DOHH2 (cell line): ENCODE measurements at regions not wholly inside any gene's neighbourhood (a gene's known extent, or its start where the extent isn't known, plus 50 kb on each side); places are given as distances from the start of the nearest gene placed in this dataset.

Source experiments
- H3F3A ChIP-seq: fragments of 200-600 bp; sonication (generic), shearing (Covaris generic); 2 replicates; pipeline ENCODE4 v1.6.0; 2016; ENCODE audit warnings: antibody characterized with exemption, mild to moderate bottlenecking; ENCODE audit not compliant: control insufficient read depth, insufficient read depth
- H3K27ac ChIP-seq: fragments of 200-600 bp; sonication (generic); 2 replicates; pipeline ENCODE4 v1.5.1; 2014; ENCODE audit warnings: low read depth, mild to moderate bottlenecking, low read length, moderate library complexity
- H3K27me3 ChIP-seq: fragments of 200-600 bp; sonication (generic); 2 replicates; pipeline ENCODE4 v1.6.1; 2014; ENCODE audit warnings: mild to moderate bottlenecking, low read length, mixed read lengths; ENCODE audit not compliant: control insufficient read depth
- H3K36me3 ChIP-seq: fragments of 200-600 bp; sonication (generic); 2 replicates; pipeline ENCODE4 v1.6.1; 2014; ENCODE audit warnings: mild to moderate bottlenecking, low read length, moderate library complexity, mixed read lengths; ENCODE audit not compliant: control insufficient read depth
- H3K4me1 ChIP-seq: fragments of 200-600 bp; sonication (generic); 2 replicates; pipeline ENCODE4 v1.6.1; 2014; ENCODE audit warnings: mild to moderate bottlenecking, low read length, mixed read lengths; ENCODE audit not compliant: control insufficient read depth
- H3K4me2 ChIP-seq: fragments of 200-600 bp; sonication (generic); 2 replicates; pipeline ENCODE4 v1.6.0; 2014; ENCODE audit warnings: mild to moderate bottlenecking, low read length, moderate library complexity
- H3K4me3 ChIP-seq: fragments of 200-600 bp; sonication (generic); 2 replicates; pipeline ENCODE4 v1.5.1; 2014; ENCODE audit warnings: mild to moderate bottlenecking, low read length, mixed read lengths
- H3K79me2 ChIP-seq: fragments of 200-600 bp; sonication (generic); 2 replicates; pipeline ENCODE4 v1.6.1; 2014; ENCODE audit warnings: mild to moderate bottlenecking, low read length, mixed read lengths; ENCODE audit not compliant: control insufficient read depth
- H3K9me2 ChIP-seq: fragments of 200-600 bp; sonication (generic); replicated peaks from 2 replicates; pipeline ENCODE4 v1.6.1; 2014; ENCODE audit warnings: mild to moderate bottlenecking, low read length, mixed read lengths; ENCODE audit not compliant: control insufficient read depth
- H3K9me3 ChIP-seq: fragments of 200-600 bp; sonication (generic); 2 replicates; pipeline ENCODE4 v1.6.1; 2014; ENCODE audit warnings: antibody characterized with exemption, low read length, mixed read lengths; ENCODE audit not compliant: control insufficient read depth, insufficient read depth
- H4K20me1 ChIP-seq: fragments of 200-600 bp; sonication (generic); 2 replicates; pipeline ENCODE4 v1.6.0; 2014; ENCODE audit warnings: low read depth, mild to moderate bottlenecking, antibody characterized with exemption, low read length, moderate library complexity; ENCODE audit not compliant: control insufficient read depth, insufficient read depth
- EZH2phosphoT487 ChIP-seq: fragments of 200-600 bp; sonication (generic); IDR thresholded peaks from 2 replicates; pipeline ENCODE4 v1.6.1; 2017; ENCODE audit warnings: borderline replicate concordance, mild to moderate bottlenecking, antibody characterized with exemption, low read length, moderate library complexity, mixed read lengths
- TF ChIP-seq, protein P1 (sequence below): fragments of 200-600 bp; sonication (generic); IDR thresholded peaks from one replicate; pipeline ENCODE4 v1.5.1; 2014; ENCODE audit warnings: antibody characterized with exemption, mild to moderate bottlenecking, low read depth, low read length; ENCODE audit not compliant: poor library complexity, severe bottlenecking

DNA sequence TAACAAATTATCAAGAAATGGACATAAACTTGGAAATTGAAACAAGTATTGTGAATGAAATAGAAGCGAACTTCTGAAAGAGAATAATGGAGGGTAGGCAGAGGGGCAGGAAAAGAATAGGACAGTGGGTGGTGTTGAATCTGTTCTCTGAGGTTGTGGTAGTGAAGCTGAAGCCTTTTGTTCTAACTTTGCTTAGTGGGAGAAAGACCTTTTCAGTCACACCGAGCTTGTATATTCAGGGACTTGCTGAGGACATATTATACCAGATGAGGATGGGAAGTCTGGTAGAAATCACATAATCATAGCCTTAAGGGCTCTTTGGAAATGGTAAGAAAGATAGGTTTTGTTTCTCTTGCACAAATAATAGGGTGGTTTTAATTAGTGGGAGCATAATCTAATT, 115.4 kb upstream of the NDST4 start:
- H3K9me2 ChIP-seq = no peaks in the 10 kb centered on the region
- H3K36me3 ChIP-seq = no peaks in the 10 kb centered on the region
- H3K79me2 ChIP-seq = no peaks in the 10 kb centered on the region
- TF ChIP-seq, protein P1, sequence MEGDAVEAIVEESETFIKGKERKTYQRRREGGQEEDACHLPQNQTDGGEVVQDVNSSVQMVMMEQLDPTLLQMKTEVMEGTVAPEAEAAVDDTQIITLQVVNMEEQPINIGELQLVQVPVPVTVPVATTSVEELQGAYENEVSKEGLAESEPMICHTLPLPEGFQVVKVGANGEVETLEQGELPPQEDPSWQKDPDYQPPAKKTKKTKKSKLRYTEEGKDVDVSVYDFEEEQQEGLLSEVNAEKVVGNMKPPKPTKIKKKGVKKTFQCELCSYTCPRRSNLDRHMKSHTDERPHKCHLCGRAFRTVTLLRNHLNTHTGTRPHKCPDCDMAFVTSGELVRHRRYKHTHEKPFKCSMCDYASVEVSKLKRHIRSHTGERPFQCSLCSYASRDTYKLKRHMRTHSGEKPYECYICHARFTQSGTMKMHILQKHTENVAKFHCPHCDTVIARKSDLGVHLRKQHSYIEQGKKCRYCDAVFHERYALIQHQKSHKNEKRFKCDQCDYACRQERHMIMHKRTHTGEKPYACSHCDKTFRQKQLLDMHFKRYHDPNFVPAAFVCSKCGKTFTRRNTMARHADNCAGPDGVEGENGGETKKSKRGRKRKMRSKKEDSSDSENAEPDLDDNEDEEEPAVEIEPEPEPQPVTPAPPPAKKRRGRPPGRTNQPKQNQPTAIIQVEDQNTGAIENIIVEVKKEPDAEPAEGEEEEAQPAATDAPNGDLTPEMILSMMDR = no peak
- TF ChIP-seq EZH2phosphoT487 = no peak
- H3K27ac ChIP-seq = no peak overlapping the region
- H3K4me3 ChIP-seq = no peak overlapping the region
- no peaks in the 10 kb centered on the region for H3F3A ChIP-seq
- no peaks in the 10 kb centered on the region for H3K9me3 ChIP-seq
- peaks cover 8% of the 10 kb centered on the region for H3K4me1 ChIP-seq
- H3K4me2 ChIP-seq = no peak overlapping the region
- H4K20me1 ChIP-seq = no peaks in the 10 kb centered on the region
- H3K27me3 ChIP-seq = no peaks in the 10 kb centered on the region

DNA sequence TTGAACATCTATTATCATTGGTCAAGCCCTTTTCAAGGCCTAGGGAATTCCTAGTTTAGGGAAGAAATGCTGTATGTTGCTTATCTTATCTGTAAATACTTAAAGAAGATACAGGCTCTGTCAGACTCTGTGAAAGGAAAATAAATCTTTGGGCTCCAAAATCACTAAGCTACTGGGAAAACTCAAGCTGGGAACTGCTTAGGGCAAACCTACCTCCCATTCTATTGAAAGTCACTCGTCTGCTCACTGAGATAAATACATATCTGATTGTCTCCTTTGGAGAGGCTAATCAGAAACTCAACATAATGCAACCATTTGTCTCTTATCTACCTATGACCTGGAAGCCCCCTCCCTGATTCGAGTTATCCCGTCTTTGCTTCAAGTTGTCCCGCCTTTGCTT, 108.6 kb upstream of the NDST4 start:
- TF ChIP-seq, protein P1 = no peak
- no peak for TF ChIP-seq EZH2phosphoT487
- no peak overlapping the region for H3K4me3 ChIP-seq
- H4K20me1 ChIP-seq = no peaks in the 10 kb centered on the region
- H3K4me2 ChIP-seq = no peak overlapping the region
- no peaks in the 10 kb centered on the region for H3K79me2 ChIP-seq
- no peaks in the 10 kb centered on the region for H3K9me2 ChIP-seq
- no peaks in the 10 kb centered on the region for H3K36me3 ChIP-seq
- no peaks in the 10 kb centered on the region for H3K9me3 ChIP-seq
- no peaks in the 10 kb centered on the region for H3K27me3 ChIP-seq
- no peak overlapping the region for H3K27ac ChIP-seq
- no peaks in the 10 kb centered on the region for H3K4me1 ChIP-seq
- no peaks in the 10 kb centered on the region for H3F3A ChIP-seq

DNA sequence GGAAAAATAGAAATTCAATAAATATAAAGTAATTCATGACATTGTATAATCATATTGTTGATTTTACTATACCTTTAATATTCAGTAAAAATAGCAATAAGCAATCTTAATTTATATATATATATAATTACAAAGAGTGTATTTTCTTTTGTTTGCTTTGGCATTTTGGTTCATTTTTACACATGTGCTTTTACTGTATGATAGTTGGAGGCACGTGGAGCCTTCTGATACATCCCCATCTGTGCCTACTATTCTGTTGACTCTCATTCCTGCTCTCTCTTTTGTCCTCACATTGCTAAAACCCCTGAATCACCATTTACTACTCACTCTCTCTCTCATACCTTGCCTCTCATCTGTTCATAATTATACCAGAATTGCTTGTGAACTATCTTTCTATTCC, 106.4 kb upstream of the NDST4 start:
- Histone ChIP-seq H3K27me3 (no peaks in the 10 kb centered on the region), H3K27ac (no peak overlapping the region), H3K9me3 (no peaks in the 10 kb centered on the region), H3K9me2 (no peaks in the 10 kb centered on the region), H3K36me3 (no peaks in the 10 kb centered on the region), H3K4me3 (no peak overlapping the region), H3F3A (no peaks in the 10 kb centered on the region), H3K4me2 (no peak overlapping the region), H3K79me2 (no peaks in the 10 kb centered on the region), H4K20me1 (no peaks in the 10 kb centered on the region), H3K4me1 (no peaks in the 10 kb centered on the region)
- TF ChIP-seq, protein P1 = no peak
- no peak for TF ChIP-seq EZH2phosphoT487
